GM11168 (cell line): ENCODE measurements at regions not wholly inside any gene's neighbourhood (a gene's known extent, or its start where the extent isn't known, plus 50 kb on each side); places are given as distances from the start of the nearest gene placed in this dataset.

Experiments
- in situ Hi-C: fragments of 300-500 bp; cut with MboI; formaldehyde crosslinking; loops from one replicate; pipeline ENCODE4 v1.12.0; 2022; ENCODE audit warnings: low sequenced_read_pairs; ENCODE audit not compliant: unreplicated experiment

DNA sequence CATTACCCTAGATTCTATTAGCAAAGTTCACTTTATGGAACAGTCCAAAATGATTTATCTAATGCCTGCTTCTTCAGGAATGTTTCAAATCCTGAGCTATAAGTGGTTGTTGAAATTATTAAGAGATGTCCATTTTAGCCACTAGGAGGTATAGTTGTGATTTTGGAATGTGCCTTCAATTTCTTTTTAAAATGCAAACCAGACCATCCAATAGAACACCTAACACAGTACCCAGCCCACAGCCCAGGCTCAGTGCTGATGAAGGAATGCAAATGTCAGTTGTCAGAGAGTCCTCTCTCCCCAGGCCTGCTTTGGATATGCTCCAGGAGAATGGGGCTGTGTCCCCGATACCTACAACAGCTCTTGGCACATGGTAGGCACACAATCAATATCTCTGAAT is 85.8 kb upstream of the E2F8 start:
- in situ Hi-C loops = no loop called here

DNA sequence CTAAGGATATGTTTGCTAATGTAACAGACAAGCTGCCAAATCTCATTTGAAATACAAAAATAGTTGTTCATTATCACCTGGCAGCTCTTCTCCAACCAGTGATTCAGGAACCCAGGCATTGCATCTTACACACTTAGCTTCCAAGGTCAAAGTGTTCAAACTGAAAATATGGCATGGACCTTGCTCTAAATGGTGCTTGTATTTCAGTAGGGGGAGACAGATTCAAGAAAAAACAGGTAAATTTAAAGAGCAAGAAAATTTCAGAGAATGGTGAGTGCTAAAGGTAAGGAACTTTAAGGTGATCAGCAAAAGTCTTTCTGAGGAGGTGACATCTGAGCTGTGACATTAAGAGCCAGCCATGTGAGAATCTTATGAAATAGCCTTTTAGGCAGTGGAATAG is 82.8 kb upstream of the E2F8 start:
- in situ Hi-C loops = no loop called here

DNA sequence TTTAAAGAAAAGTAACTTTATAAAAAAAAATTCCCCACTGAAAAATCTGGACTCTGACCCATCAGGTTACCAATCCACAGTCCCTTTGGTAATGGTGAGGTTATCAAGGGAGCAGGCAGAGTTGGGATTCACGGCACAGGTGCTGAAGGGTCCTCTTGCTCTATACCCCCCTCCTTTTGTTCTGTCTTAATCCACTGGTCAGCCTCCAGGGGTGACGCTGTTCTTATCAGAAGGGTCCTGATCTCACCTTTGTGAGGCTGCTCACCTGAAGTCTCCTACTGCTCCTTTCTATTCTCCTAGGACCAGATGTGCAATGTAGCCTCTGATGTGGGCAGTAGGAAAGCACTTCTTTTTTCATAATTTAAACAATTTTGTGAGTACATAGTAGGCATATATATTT is 80.6 kb upstream of the E2F8 start:
- in situ Hi-C loops = no loop called here

DNA sequence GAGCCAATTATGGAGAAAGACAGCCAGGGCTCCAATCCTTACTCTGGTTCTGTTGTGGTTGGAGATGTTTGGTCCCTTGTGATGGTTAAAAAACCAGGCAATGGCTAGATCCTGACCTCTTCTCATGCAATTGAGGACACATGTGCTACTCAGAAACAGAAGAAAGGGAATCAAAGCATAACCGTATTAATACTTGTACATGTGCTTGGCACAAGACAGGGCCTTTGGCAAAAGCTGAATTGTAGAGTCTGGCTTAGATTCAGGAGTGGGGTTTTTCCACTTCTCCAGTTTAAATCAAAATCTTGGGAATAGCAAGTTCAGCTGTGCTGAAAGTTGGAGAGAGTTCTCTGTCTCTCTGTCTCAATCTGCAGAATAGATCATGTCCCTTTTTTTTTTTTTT is 80.1 kb upstream of the E2F8 start:
- in situ Hi-C loops = no loop called here

DNA sequence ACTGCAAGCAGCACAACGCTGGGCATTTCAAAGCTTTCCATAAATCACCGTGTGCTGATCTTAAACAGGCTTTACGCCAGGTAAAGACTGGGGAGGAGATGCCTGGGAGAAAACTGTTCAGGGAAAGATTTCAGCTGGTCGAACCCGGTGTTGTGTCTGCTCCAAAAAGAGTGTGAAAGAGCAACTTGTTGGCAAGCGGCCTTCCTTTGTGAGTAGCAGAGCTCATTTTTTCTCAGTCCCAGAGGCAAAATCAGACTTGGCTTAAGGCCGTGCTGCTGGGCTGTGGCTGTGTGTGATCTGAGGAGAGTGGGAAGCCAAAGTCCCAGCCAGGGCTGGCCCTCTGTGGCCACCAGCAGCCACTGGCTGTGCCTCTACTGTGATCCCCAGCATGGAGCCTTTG is 75.7 kb upstream of the E2F8 start:
- in situ Hi-C loops = loop anchor here (5.0 kb wide), 1 partner anchor 236 kb away; no protein-coding TSS in a partner anchor

DNA sequence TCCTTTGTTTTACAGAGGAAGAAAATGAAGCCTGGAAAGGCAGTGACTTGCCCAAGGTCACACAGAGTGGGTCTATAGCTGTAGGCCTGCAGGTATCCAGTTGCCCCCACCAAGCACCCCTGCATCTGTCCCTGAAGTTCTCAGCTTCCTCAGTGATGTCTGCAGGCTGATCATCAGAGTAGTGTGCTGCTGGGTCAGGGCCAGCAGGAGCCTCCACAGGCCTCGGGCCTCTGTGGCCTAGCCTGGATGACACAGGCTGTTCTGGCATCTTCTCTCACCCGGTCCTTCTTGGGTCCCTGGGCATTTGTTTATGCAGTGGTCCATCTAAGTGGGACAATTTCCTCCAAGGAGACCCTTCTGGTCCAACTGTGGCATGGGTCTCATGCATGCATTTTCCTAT is 74.8 kb upstream of the E2F8 start:
- in situ Hi-C loops = loop anchor here (5.0 kb wide), 1 partner anchor 237 kb away; no protein-coding TSS in a partner anchor

DNA sequence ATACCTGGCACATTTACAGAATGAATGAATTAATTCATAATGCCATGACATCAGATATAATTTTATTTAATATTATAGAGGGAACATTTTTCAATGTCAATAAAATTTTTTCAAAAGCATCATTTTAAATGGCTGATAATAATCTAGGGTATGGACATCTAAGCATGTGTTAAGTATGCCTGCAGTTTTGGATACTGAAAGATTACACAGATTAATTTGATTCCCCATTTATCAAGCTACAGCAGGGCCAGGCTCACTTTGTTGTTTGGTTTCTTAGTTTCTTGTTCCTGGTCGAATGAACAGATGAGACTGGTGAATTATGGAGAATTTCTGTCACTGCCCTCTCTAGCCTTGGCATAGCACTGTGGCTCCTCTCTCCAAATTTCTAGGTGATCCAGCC is 72.4 kb upstream of the E2F8 start:
- in situ Hi-C loops = no loop called here

DNA sequence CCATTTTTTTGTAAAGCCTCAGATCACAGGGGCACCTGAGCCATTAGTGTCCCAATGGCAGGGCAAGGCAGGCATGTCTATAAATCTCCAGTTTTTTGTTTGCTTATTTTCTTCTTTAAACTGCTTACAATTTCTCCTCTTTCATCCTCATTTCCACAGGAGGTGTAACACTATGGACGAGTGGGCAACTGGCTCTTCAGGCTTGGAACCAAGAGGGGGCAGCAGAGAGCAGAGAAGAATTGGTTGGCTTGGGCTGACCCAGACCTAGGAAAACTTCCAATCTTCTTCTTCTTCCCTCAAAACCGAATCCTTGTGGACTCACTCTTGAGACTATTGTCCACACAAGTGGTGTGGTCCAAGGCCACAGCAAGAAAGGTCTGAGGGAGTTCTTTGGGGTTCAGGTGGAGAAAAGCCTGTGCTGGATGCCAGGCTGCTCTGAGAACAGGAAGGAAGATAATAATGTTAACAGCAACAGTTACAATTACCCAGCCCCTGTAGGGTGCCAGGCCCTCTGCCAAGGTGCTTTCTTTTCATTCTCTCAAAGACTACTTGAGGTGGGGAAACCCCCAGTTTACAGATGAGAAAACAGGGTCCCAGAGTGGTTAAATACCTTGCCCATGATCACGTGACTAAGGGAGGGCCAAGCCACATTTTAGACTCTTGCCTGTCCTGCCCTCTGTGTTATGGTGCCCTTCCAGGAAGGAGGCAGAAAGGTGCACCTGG is 70.7 kb upstream of the E2F8 start:
- in situ Hi-C loops = no loop called here

DNA sequence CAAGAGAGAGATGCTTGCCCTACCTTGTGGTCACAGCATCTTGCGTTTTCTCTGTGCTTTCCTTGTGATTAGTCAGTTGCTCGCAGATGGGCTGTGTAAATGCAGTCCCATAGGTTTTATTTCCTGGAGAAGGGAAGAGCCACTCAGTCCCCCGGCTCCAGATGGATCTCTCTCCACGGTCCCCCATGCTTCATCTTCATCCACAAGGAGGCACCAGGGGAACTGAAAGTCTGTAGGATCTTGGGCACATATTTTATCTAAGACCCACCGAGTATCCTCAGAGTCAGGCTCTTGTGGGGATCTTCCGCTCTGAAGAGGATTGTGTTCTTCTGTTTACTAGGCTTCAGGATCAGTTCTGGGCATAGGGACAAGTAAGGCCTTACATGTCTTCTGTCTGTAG is 66.8 kb upstream of the E2F8 start:
- in situ Hi-C loops = no loop called here

DNA sequence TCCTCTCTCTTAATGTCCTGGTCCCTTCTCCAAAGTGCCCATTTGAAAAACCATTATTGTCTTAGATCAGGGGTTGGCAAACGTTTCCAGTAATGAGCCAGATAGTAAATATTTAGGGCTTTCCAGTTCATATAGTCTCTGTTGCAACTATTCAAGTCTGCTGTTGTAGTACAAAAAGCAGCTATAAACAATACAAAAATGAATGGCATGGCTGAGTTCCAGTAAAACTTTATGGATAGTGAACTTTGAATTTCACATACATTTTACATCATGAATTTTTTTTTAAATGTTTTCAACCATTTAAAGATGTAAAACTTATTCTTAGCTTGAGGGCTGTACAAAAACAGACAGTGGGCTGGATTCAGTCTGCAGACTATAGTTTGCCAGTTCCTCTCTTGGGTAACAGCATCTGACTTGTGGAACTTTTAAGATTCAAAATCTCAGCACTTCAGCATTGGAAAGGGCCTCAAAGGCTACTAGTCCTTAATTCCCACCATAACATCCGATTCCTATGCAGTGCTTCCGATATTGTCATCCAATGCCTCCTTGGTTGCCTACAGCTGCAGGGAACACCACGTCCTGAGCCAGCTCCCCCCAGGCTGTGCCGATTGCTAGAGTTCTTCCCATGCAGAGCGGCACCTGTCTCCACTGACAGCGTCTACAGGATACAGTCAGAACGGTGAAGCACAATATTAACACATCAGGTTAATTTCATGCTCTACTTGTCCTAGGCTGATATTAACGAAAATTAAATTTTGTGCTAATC is 65.6 kb upstream of the E2F8 start:
- in situ Hi-C loops = no loop called here

DNA sequence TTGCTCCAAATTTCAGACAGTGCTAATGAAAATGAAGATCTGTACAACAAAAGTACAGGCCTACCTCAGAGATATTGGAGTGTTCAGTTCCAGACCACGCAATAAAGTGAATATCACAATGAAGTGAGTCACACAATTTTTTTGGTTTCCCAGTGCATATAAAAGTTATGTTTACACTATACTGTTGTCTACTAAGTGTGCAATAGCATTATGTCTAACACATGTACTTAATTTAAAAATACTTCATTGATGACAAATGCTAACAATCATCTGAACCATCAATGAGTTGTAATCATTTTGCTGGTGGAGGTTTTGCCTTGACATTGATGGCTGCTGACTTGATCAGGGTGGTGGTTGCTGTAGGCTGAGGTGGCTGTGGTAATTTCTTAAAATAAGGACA is 60.6 kb upstream of the E2F8 start:
- in situ Hi-C loops = no loop called here

DNA sequence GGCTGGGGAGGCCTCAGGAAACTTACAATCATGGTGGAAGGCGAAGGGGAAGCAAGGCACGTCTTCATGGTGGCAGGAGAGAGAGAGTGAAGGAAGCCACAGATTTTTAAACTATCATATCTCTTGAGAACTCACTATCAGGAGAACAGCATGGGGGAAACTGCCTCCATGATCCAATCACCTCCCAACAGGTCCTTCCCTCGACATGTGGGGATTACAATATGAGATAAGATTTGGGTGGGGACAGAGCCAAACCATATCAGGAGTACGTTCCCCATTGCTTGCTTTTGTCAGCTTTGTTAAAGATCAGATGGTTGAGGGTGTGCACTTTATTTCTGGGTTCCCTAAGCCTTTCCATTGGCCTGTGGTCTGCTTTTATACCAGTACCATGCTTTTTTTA is 53.7 kb upstream of the E2F8 start:
- in situ Hi-C loops = loop anchor here (25.0 kb wide), 1 partner anchor 443 kb away; no protein-coding TSS in a partner anchor

DNA sequence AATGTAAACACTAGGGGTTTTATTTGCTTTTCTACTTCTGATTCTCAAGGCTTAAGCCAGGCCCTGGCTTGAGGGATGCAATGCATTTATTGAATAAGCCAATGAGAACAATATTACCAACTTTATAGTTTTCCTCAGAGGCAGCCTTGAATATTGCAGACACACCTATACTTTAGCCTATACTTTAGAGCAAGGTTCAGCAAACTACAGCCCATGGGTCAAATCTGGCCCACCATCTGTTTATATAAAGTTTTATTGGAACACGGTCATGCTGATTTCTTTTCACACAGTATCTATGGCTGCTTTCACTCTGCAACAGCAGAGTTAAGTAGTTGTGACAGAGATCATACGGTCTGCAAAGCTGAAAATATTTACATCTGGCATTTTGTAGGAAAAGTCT is 50.3 kb upstream of the E2F8 start:
- in situ Hi-C loops = loop anchor here (25.0 kb wide), 1 partner anchor 446 kb away; no protein-coding TSS in a partner anchor
